ENCODE measurements at regions not wholly inside any gene's neighbourhood (a gene's known extent, or its start where the extent isn't known, plus 50 kb on each side); places are given as distances from the start of the nearest gene placed in this dataset.

- no TSS peak for BruUV-seq (replicated peaks)
- Histone ChIP-seq H3K27me3 (replicated peaks; ENCODE audit: control insufficient read depth, insufficient read depth, low read length) (no peaks in the 10 kb centered on the region), H3K36me3 (ENCODE audit: control insufficient read depth, insufficient read depth, low read length) (no peaks in the 10 kb centered on the region), H3K4me1 (no peaks in the 10 kb centered on the region), H3K9me3 (no peaks in the 10 kb centered on the region), H3K4me3 (ENCODE audit: low read depth, low read length) (no peak overlapping the region)
- DNase-seq = no peak
- H3K9me3 Mint-ChIP-seq (ENCODE audit: unreplicated experiment) = peaks cover 9% of the 10 kb centered on the region
- TF ChIP-seq, protein P1, sequence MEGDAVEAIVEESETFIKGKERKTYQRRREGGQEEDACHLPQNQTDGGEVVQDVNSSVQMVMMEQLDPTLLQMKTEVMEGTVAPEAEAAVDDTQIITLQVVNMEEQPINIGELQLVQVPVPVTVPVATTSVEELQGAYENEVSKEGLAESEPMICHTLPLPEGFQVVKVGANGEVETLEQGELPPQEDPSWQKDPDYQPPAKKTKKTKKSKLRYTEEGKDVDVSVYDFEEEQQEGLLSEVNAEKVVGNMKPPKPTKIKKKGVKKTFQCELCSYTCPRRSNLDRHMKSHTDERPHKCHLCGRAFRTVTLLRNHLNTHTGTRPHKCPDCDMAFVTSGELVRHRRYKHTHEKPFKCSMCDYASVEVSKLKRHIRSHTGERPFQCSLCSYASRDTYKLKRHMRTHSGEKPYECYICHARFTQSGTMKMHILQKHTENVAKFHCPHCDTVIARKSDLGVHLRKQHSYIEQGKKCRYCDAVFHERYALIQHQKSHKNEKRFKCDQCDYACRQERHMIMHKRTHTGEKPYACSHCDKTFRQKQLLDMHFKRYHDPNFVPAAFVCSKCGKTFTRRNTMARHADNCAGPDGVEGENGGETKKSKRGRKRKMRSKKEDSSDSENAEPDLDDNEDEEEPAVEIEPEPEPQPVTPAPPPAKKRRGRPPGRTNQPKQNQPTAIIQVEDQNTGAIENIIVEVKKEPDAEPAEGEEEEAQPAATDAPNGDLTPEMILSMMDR (IDR thresholded peaks at IDR 0.05; ENCODE audit: insufficient read depth in 1 of 2, low read depth in 1 of 2, low read length in 1 of 2, severe bottlenecking in 1 of 2, unreplicated experiment in 1 of 2) = no peak
- no peaks in the 10 kb centered on the region for H3K4me1 Mint-ChIP-seq (ENCODE audit: low read depth, unreplicated experiment)
- H3K36me3 Mint-ChIP-seq (ENCODE audit: insufficient read depth, unreplicated experiment) = no peaks in the 10 kb centered on the region
- ChIA-PET POLR2A (no interaction called here), CTCF (no interaction called here)
- H3K4me3 Mint-ChIP-seq (ENCODE audit: unreplicated experiment) = no peak overlapping the region
- H3K27me3 Mint-ChIP-seq (ENCODE audit: insufficient read depth, unreplicated experiment) = peaks cover 9% of the 10 kb centered on the region
- intact Hi-C loops (cut with micrococcal nuclease; ENCODE audit: unreplicated experiment) = no loop called here
- no peak overlapping the region for H3K27ac Mint-ChIP-seq (ENCODE audit: unreplicated experiment)
These were observed 69.4 kb downstream of the SCG2 start for GRCh38 chr2:223532712-223533111.

- Mint-ChIP-seq H3K4me3 (ENCODE audit: unreplicated experiment) (no peak overlapping the region), H3K4me1 (ENCODE audit: low read depth, unreplicated experiment) (no peaks in the 10 kb centered on the region), H3K27ac (ENCODE audit: unreplicated experiment) (no peak overlapping the region), H3K36me3 (ENCODE audit: insufficient read depth, unreplicated experiment) (no peaks in the 10 kb centered on the region), H3K27me3 (ENCODE audit: insufficient read depth, unreplicated experiment) (peaks cover 10% of the 10 kb centered on the region), H3K9me3 (ENCODE audit: unreplicated experiment) (no peaks in the 10 kb centered on the region)
- no peak overlapping the region for H3K4me3 ChIP-seq (ENCODE audit: low read depth, low read length)
- no peaks in the 10 kb centered on the region for H3K36me3 ChIP-seq (ENCODE audit: control insufficient read depth, insufficient read depth, low read length)
- no peaks in the 10 kb centered on the region for H3K4me1 ChIP-seq
- intact Hi-C loops (cut with micrococcal nuclease; ENCODE audit: unreplicated experiment) = no loop called here
- POLR2A ChIA-PET = no interaction called here
- TF ChIP-seq, protein P1 (IDR thresholded peaks at IDR 0.05; ENCODE audit: insufficient read depth in 1 of 2, low read depth in 1 of 2, low read length in 1 of 2, severe bottlenecking in 1 of 2, unreplicated experiment in 1 of 2) = no peak
- no TSS peak for BruUV-seq (replicated peaks)
- DNase-seq = no peak
- H3K27me3 ChIP-seq (replicated peaks; ENCODE audit: control insufficient read depth, insufficient read depth, low read length) = no peaks in the 10 kb centered on the region
- CTCF ChIA-PET = no interaction called here
- H3K9me3 ChIP-seq = no peaks in the 10 kb centered on the region
These were observed 65.6 kb downstream of the SCG2 start for GRCh38 chr2:223536546-223536945.

- H3K36me3 ChIP-seq (ENCODE audit: control insufficient read depth, insufficient read depth, low read length) = no peaks in the 10 kb centered on the region
- BruUV-seq (replicated peaks) = no TSS peak
These were observed 65.0 kb downstream of the SCG2 start for GRCh38 chr2:223537115-223537514.

More at GRCh38 chr2:223537115-223537514, 65.0 kb downstream of the SCG2 start:
- POLR2A ChIA-PET = no interaction called here
- intact Hi-C loops (cut with micrococcal nuclease; ENCODE audit: unreplicated experiment) = no loop called here
- H3K27me3 ChIP-seq (replicated peaks; ENCODE audit: control insufficient read depth, insufficient read depth, low read length) = no peaks in the 10 kb centered on the region
- Mint-ChIP-seq H3K36me3 (ENCODE audit: insufficient read depth, unreplicated experiment) (no peaks in the 10 kb centered on the region), H3K9me3 (ENCODE audit: unreplicated experiment) (no peaks in the 10 kb centered on the region), H3K27ac (ENCODE audit: unreplicated experiment) (no peak overlapping the region), H3K27me3 (ENCODE audit: insufficient read depth, unreplicated experiment) (peaks cover 11% of the 10 kb centered on the region), H3K4me1 (ENCODE audit: low read depth, unreplicated experiment) (no peaks in the 10 kb centered on the region), H3K4me3 (ENCODE audit: unreplicated experiment) (no peak overlapping the region)
- H3K4me1 ChIP-seq = no peaks in the 10 kb centered on the region
- no peak for DNase-seq
- CTCF ChIA-PET = no interaction called here
- H3K9me3 ChIP-seq = no peaks in the 10 kb centered on the region
- TF ChIP-seq, protein P1 (IDR thresholded peaks at IDR 0.05; ENCODE audit: insufficient read depth in 1 of 2, low read depth in 1 of 2, low read length in 1 of 2, severe bottlenecking in 1 of 2, unreplicated experiment in 1 of 2) = no peak
- no peak overlapping the region for H3K4me3 ChIP-seq (ENCODE audit: low read depth, low read length)

All from Caco-2 (cell line).